BLaER1 (cell line): ENCODE measurements at regions not wholly inside any gene's neighbourhood (a gene's known extent, or its start where the extent isn't known, plus 50 kb on each side); places are given as distances from the start of the nearest gene placed in this dataset.

ENCODE experiments used
- H3K27ac ChIP-seq: shearing (Covaris generic); formaldehyde crosslinking; 2 replicates; pipeline ENCODE4 v1.8.1; 2022
- H3K27me3 ChIP-seq: shearing (Covaris generic); formaldehyde crosslinking; 2 replicates; pipeline ENCODE4 v1.8.1; 2022
- H3K36me3 ChIP-seq: shearing (Covaris generic); formaldehyde crosslinking; 2 replicates; pipeline ENCODE4 v1.8.1; 2022
- H3K4me1 ChIP-seq: shearing (Covaris generic); formaldehyde crosslinking; 2 replicates; pipeline ENCODE4 v1.8.1; 2022
- H3K4me2 ChIP-seq: shearing (Covaris generic); formaldehyde crosslinking; 2 replicates; pipeline ENCODE4 v1.8.1; 2022
- H3K4me3 ChIP-seq: shearing (Covaris generic); formaldehyde crosslinking; 2 replicates; pipeline ENCODE4 v1.8.1; 2022
- H3K9ac ChIP-seq: shearing (Covaris generic); formaldehyde crosslinking; 2 replicates; pipeline ENCODE4 v1.8.1; 2022
- H3K9me3 ChIP-seq: shearing (Covaris generic); formaldehyde crosslinking; 2 replicates; pipeline ENCODE4 v1.8.1; 2022
- H4K20me1 ChIP-seq: shearing (Covaris generic); formaldehyde crosslinking; 2 replicates; pipeline ENCODE4 v1.8.1; 2022
- Cebpa-rat ChIP-seq: shearing (Covaris generic); IDR thresholded peaks from 2 replicates; pipeline ENCODE4 v1.8.1; 2022

- H3K4me2 ChIP-seq, result no peak overlapping the region
- H3K9ac ChIP-seq, result no peak overlapping the region
- no peaks in the 10 kb centered on the region for H4K20me1 ChIP-seq
- H3K9me3 ChIP-seq, result no peaks in the 10 kb centered on the region
- no peaks in the 10 kb centered on the region for H3K27me3 ChIP-seq
- H3K27ac ChIP-seq, result no peak overlapping the region
- TF ChIP-seq Cebpa-rat, result no peak
- no peaks in the 10 kb centered on the region for H3K36me3 ChIP-seq
- no peaks in the 10 kb centered on the region for H3K4me1 ChIP-seq
- no peak overlapping the region for H3K4me3 ChIP-seq
Observed at GRCh38 chr20:16942051-16942450, 193.9 kb downstream of the OTOR start.

GRCh38 chr20:16942756-16943155 is 194.6 kb downstream of the OTOR start:
- Histone ChIP-seq H3K27me3 (no peaks in the 10 kb centered on the region), H3K36me3 (no peaks in the 10 kb centered on the region), H3K4me3 (no peak overlapping the region), H3K4me1 (no peaks in the 10 kb centered on the region), H4K20me1 (no peaks in the 10 kb centered on the region), H3K4me2 (no peak overlapping the region), H3K9me3 (no peaks in the 10 kb centered on the region), H3K27ac (no peak overlapping the region), H3K9ac (no peak overlapping the region)
- TF ChIP-seq Cebpa-rat, result 0 out of 2 replicates have a peak, but pooled peaks have one; percentile 29

- no peak for TF ChIP-seq Cebpa-rat
- H4K20me1 ChIP-seq, result no peaks in the 10 kb centered on the region
- no peaks in the 10 kb centered on the region for H3K36me3 ChIP-seq
- H3K4me3 ChIP-seq, result no peak overlapping the region
- no peak overlapping the region for H3K4me2 ChIP-seq
- H3K9me3 ChIP-seq, result 0 out of 2 replicates have a peak, but pooled peaks cover 4% of the 10 kb centered on the region
- no peaks in the 10 kb centered on the region for H3K4me1 ChIP-seq
- H3K27me3 ChIP-seq, result no peaks in the 10 kb centered on the region
- no peak overlapping the region for H3K27ac ChIP-seq
- H3K9ac ChIP-seq, result no peak overlapping the region
Observed at GRCh38 chr20:16944745-16945144, 196.6 kb downstream of the OTOR start.

- Histone ChIP-seq H4K20me1 (no peaks in the 10 kb centered on the region), H3K27me3 (no peaks in the 10 kb centered on the region), H3K9ac (no peak overlapping the region), H3K27ac (no peak overlapping the region), H3K4me2 (no peak overlapping the region), H3K9me3 (0 out of 2 replicates have a peak, but pooled peaks cover 5% of the 10 kb centered on the region), H3K4me3 (no peak overlapping the region), H3K36me3 (no peaks in the 10 kb centered on the region), H3K4me1 (no peaks in the 10 kb centered on the region)
- TF ChIP-seq Cebpa-rat, result no peak
Observed at GRCh38 chr20:16945619-16946018, 197.5 kb downstream of the OTOR start.

GRCh38 chr20:16946097-16946496 is 197.9 kb downstream of the OTOR start:
- Histone ChIP-seq H3K27me3 (no peaks in the 10 kb centered on the region), H3K4me3 (no peak overlapping the region), H3K4me1 (no peaks in the 10 kb centered on the region), H3K36me3 (no peaks in the 10 kb centered on the region), H3K4me2 (no peak overlapping the region), H3K27ac (no peak overlapping the region), H3K9ac (no peak overlapping the region), H3K9me3 (0 out of 2 replicates have a peak, but pooled peaks cover 5% of the 10 kb centered on the region), H4K20me1 (no peaks in the 10 kb centered on the region)
- TF ChIP-seq Cebpa-rat, result no peak

- H3K4me2 ChIP-seq, result no peak overlapping the region
- H3K36me3 ChIP-seq, result no peaks in the 10 kb centered on the region
- no peaks in the 10 kb centered on the region for H3K27me3 ChIP-seq
- 0 out of 2 replicates have a peak, but pooled peaks cover 5% of the 10 kb centered on the region for H3K9me3 ChIP-seq
- no peak overlapping the region for H3K9ac ChIP-seq
- H4K20me1 ChIP-seq, result no peaks in the 10 kb centered on the region
- TF ChIP-seq Cebpa-rat, result no peak
- H3K4me1 ChIP-seq, result no peaks in the 10 kb centered on the region
- no peak overlapping the region for H3K4me3 ChIP-seq
- H3K27ac ChIP-seq, result no peak overlapping the region
Observed at GRCh38 chr20:16947479-16947878, 199.3 kb downstream of the OTOR start.

GRCh38 chr20:16951876-16952275 is 203.7 kb downstream of the OTOR start:
- no peak overlapping the region for H3K27ac ChIP-seq
- H4K20me1 ChIP-seq, result no peaks in the 10 kb centered on the region
- no peak overlapping the region for H3K4me3 ChIP-seq
- no peak for TF ChIP-seq Cebpa-rat
- no peak overlapping the region for H3K4me2 ChIP-seq
- no peaks in the 10 kb centered on the region for H3K4me1 ChIP-seq
- H3K36me3 ChIP-seq, result no peaks in the 10 kb centered on the region
- no peak overlapping the region for H3K9ac ChIP-seq
- H3K9me3 ChIP-seq, result 0 out of 2 replicates have a peak, but pooled peaks cover 5% of the 10 kb centered on the region
- H3K27me3 ChIP-seq, result no peaks in the 10 kb centered on the region

- no peak overlapping the region for H3K4me2 ChIP-seq
- no peaks in the 10 kb centered on the region for H3K27me3 ChIP-seq
- no peak overlapping the region for H3K4me3 ChIP-seq
- H3K36me3 ChIP-seq, result no peaks in the 10 kb centered on the region
- no peak overlapping the region for H3K9ac ChIP-seq
- 0 out of 2 replicates have a peak, but pooled peaks cover 5% of the 10 kb centered on the region for H3K9me3 ChIP-seq
- H3K27ac ChIP-seq, result no peak overlapping the region
- no peak for TF ChIP-seq Cebpa-rat
- no peaks in the 10 kb centered on the region for H3K4me1 ChIP-seq
- H4K20me1 ChIP-seq, result no peaks in the 10 kb centered on the region
Observed at GRCh38 chr20:16952965-16953364, 204.8 kb downstream of the OTOR start.

- no peak for TF ChIP-seq Cebpa-rat
- no peak overlapping the region for H3K27ac ChIP-seq
- H3K36me3 ChIP-seq, result no peaks in the 10 kb centered on the region
- no peaks in the 10 kb centered on the region for H3K4me1 ChIP-seq
- no peaks in the 10 kb centered on the region for H4K20me1 ChIP-seq
- H3K4me2 ChIP-seq, result no peak overlapping the region
- H3K9me3 ChIP-seq, result 0 out of 2 replicates have a peak, but pooled peaks cover 5% of the 10 kb centered on the region
- H3K9ac ChIP-seq, result no peak overlapping the region
- no peak overlapping the region for H3K4me3 ChIP-seq
- H3K27me3 ChIP-seq, result no peaks in the 10 kb centered on the region
Observed at GRCh38 chr20:16953858-16954257, 205.7 kb downstream of the OTOR start.

GRCh38 chr20:16955462-16955861 is 207.3 kb downstream of the OTOR start:
- Histone ChIP-seq H3K9me3 (peaks cover 8% of the 10 kb centered on the region; the same call in 1 of the 2 replicates), H3K27ac (no peak overlapping the region), H3K9ac (no peak overlapping the region), H3K4me2 (no peak overlapping the region), H3K4me3 (no peak overlapping the region), H4K20me1 (no peaks in the 10 kb centered on the region), H3K4me1 (no peaks in the 10 kb centered on the region), H3K36me3 (no peaks in the 10 kb centered on the region), H3K27me3 (no peaks in the 10 kb centered on the region)
- no peak for TF ChIP-seq Cebpa-rat

- Histone ChIP-seq H3K36me3 (no peaks in the 10 kb centered on the region), H3K4me1 (no peaks in the 10 kb centered on the region), H3K9me3 (peaks cover 13% of the 10 kb centered on the region), H3K4me3 (no peak overlapping the region), H3K9ac (no peak overlapping the region), H3K27ac (no peak overlapping the region), H3K4me2 (no peak overlapping the region), H4K20me1 (no peaks in the 10 kb centered on the region), H3K27me3 (no peaks in the 10 kb centered on the region)
- TF ChIP-seq Cebpa-rat, result no peak
Observed at GRCh38 chr20:16955971-16956370, 207.8 kb downstream of the OTOR start.
